ENCODE measurements at regions not wholly inside any gene's neighbourhood (a gene's known extent, or its start where the extent isn't known, plus 50 kb on each side); places are given as distances from the start of the nearest gene placed in this dataset.

GRCh38 chr10:128525444-128525843 lies 399.2 kb upstream of the MKI67 start:
- no peak for DNase-seq (ENCODE audit: low spot score)

GRCh38 chr10:128525936-128526335 lies 399.7 kb upstream of the MKI67 start:
- DNase-seq (ENCODE audit: low spot score): no peak

GRCh38 chr10:128526791-128527375 lies 400.7 kb upstream of the MKI67 start:
- DNase-seq (ENCODE audit: low spot score): no peak

GRCh38 chr10:128527711-128528110 lies 401.5 kb upstream of the MKI67 start:
- no peak for DNase-seq (ENCODE audit: low spot score)

GRCh38 chr10:128528167-128528566 lies 401.9 kb upstream of the MKI67 start:
- DNase-seq (ENCODE audit: low spot score): no peak

- DNase-seq (ENCODE audit: low spot score): no peak
These were observed 402.6 kb upstream of the MKI67 start for GRCh38 chr10:128528781-128529180.

- DNase-seq (ENCODE audit: low spot score): no peak
These were observed 403.0 kb upstream of the MKI67 start for GRCh38 chr10:128529225-128529624.

GRCh38 chr10:128530301-128530700 lies 404.1 kb upstream of the MKI67 start:
- no peak for DNase-seq (ENCODE audit: low spot score)

- DNase-seq (ENCODE audit: low spot score): no peak
These were observed 404.7 kb upstream of the MKI67 start for GRCh38 chr10:128530946-128531345.

- no peak for DNase-seq (ENCODE audit: low spot score)
These were observed 408.5 kb upstream of the MKI67 start for GRCh38 chr10:128534686-128535085.

GRCh38 chr10:128536259-128536658 lies 410.0 kb upstream of the MKI67 start:
- DNase-seq (ENCODE audit: low spot score): no peak

- DNase-seq (ENCODE audit: low spot score): no peak
These were observed 411.7 kb upstream of the MKI67 start for GRCh38 chr10:128537834-128538330.

- no peak for DNase-seq (ENCODE audit: low spot score)
These were observed 412.4 kb upstream of the MKI67 start for GRCh38 chr10:128538671-128539070.

- DNase-seq (ENCODE audit: low spot score): no peak
These were observed 413.4 kb upstream of the MKI67 start for GRCh38 chr10:128539510-128540127.

- no peak for DNase-seq (ENCODE audit: low spot score)
These were observed 414.0 kb upstream of the MKI67 start for GRCh38 chr10:128540128-128540762.

GRCh38 chr10:128540781-128541761 lies 414.8 kb upstream of the MKI67 start:
- no peak for DNase-seq (ENCODE audit: low spot score)

GRCh38 chr10:128541926-128542475 lies 415.8 kb upstream of the MKI67 start:
- no peak for DNase-seq (ENCODE audit: low spot score)

GRCh38 chr10:128542659-128543058 lies 416.4 kb upstream of the MKI67 start:
- DNase-seq (ENCODE audit: low spot score): no peak

- DNase-seq (ENCODE audit: low spot score): no peak
These were observed 416.9 kb upstream of the MKI67 start for GRCh38 chr10:128543151-128543550.

- DNase-seq (ENCODE audit: low spot score): no peak
These were observed 419.0 kb upstream of the MKI67 start for GRCh38 chr10:128545216-128545615.

- DNase-seq (ENCODE audit: low spot score): no peak
These were observed 420.5 kb upstream of the MKI67 start for GRCh38 chr10:128546651-128547165.

Measured in mesenteric fat pad (tissue), 1 donor.